ENCODE measurements at regions not wholly inside any gene's neighbourhood (a gene's known extent, or its start where the extent isn't known, plus 50 kb on each side); places are given as distances from the start of the nearest gene placed in this dataset.

GRCh38 chr12:127774828-127775227, 492.1 kb upstream of the TMEM132C start:
- H3K4me1 Mint-ChIP-seq, result no peaks in the 10 kb centered on the region
- H3K9me3 Mint-ChIP-seq, result peaks cover 0 to 16% (median 5%) of the 10 kb centered on the region in 7 donors
- H3K4me1 ChIP-seq (ENCODE audit: control insufficient read depth, insufficient read depth, low read length, poor library complexity, severe bottlenecking), result no peaks in the 10 kb centered on the region
- no peaks in the 10 kb centered on the region for H3K36me3 ChIP-seq (ENCODE audit: control insufficient read depth, insufficient read depth, low read length)
- H3K27ac ChIP-seq (ENCODE audit: insufficient read depth, low read length, poor library complexity, severe bottlenecking), result no peak overlapping the region
- no peak overlapping the region for H3K4me3 Mint-ChIP-seq
- DNase-seq (no peak), ATAC-seq (ENCODE audit: low read depth in 2 of 2) (no peak)
- no peaks in the 10 kb centered on the region for H3K9me3 ChIP-seq (ENCODE audit: control insufficient read depth in 2 of 2, low read length in 2 of 2)
- no peak overlapping the region for H3K27ac Mint-ChIP-seq
- H3K27me3 ChIP-seq (ENCODE audit: control insufficient read depth, insufficient read depth, low read length), result no peaks in the 10 kb centered on the region
- H3K27me3 Mint-ChIP-seq, result no peaks in the 10 kb centered on the region
- H3K36me3 Mint-ChIP-seq, result no peaks in the 10 kb centered on the region
- no peak overlapping the region for H3K4me3 ChIP-seq (ENCODE audit: low read depth, low read length)

DNA sequence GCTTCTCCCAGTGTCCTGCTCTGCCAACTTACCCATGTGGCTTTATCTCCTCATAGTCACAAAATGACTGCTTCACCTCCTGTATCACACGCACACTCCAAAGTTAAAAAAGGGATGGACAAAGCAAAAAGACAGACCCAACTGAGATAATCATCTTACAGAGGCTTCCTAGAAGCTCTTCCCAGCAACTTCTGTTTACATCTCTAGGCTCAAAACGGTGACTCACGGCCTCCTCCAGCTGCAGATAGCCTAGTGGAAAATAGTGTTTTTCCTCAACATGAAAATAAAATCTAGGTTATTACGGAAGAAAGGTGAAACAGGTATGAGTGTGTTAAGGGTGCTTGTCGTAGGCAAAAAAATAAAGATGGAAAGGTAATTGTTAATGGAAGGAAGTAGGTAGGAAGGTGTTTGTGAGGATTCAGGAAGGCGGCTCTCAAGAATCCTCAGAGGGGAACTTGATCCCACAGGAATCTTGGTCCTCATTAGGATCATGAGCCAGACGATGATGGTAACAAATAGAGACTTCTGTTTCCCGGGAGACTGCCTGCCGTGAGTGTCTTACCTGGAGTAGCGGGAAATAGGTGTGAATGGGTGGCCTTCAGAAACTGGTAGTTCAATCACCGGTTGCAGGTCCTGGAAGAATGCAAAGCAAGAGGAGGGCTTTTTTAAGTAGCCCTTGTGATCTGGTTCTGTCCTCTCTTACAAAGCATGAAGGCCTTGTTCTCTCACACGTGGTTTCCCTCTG, 487.5 kb upstream of the TMEM132C start:
- Mint-ChIP-seq H3K9me3 (peaks cover 0 to 11% (median 2%) of the 10 kb centered on the region in 7 donors), H3K4me1 (no peaks in the 10 kb centered on the region), H3K36me3 (no peaks in the 10 kb centered on the region), H3K27ac (no peak overlapping the region), H3K4me3 (no peak overlapping the region), H3K27me3 (no peaks in the 10 kb centered on the region)
- Histone ChIP-seq H3K4me3 (ENCODE audit: low read depth, low read length) (no peak overlapping the region), H3K9me3 (ENCODE audit: control insufficient read depth in 2 of 2, low read length in 2 of 2) (no peaks in the 10 kb centered on the region), H3K36me3 (ENCODE audit: control insufficient read depth, insufficient read depth, low read length) (no peaks in the 10 kb centered on the region), H3K27me3 (ENCODE audit: control insufficient read depth, insufficient read depth, low read length) (no peaks in the 10 kb centered on the region), H3K27ac (ENCODE audit: insufficient read depth, low read length, poor library complexity, severe bottlenecking) (no peak overlapping the region), H3K4me1 (ENCODE audit: control insufficient read depth, insufficient read depth, low read length, poor library complexity, severe bottlenecking) (no peaks in the 10 kb centered on the region)
- ATAC-seq (ENCODE audit: low read depth in 2 of 2) (no peak), DNase-seq (no peak)

GRCh38 chr12:127780881-127781280, 486.1 kb upstream of the TMEM132C start:
- Histone ChIP-seq H3K36me3 (ENCODE audit: control insufficient read depth, insufficient read depth, low read length) (no peaks in the 10 kb centered on the region), H3K9me3 (ENCODE audit: control insufficient read depth in 2 of 2, low read length in 2 of 2) (no peaks in the 10 kb centered on the region), H3K27ac (ENCODE audit: insufficient read depth, low read length, poor library complexity, severe bottlenecking) (no peak overlapping the region), H3K27me3 (ENCODE audit: control insufficient read depth, insufficient read depth, low read length) (no peaks in the 10 kb centered on the region), H3K4me3 (ENCODE audit: low read depth, low read length) (no peak overlapping the region), H3K4me1 (ENCODE audit: control insufficient read depth, insufficient read depth, low read length, poor library complexity, severe bottlenecking) (no peaks in the 10 kb centered on the region)
- peaks cover 0 to 11% (median 4%) of the 10 kb centered on the region in 7 donors for H3K9me3 Mint-ChIP-seq
- no peaks in the 10 kb centered on the region for H3K27me3 Mint-ChIP-seq
- DNase-seq (no peak), ATAC-seq (ENCODE audit: low read depth in 2 of 2) (no peak)
- no peak overlapping the region for H3K4me3 Mint-ChIP-seq
- H3K27ac Mint-ChIP-seq, result no peak overlapping the region
- no peaks in the 10 kb centered on the region for H3K4me1 Mint-ChIP-seq
- no peaks in the 10 kb centered on the region for H3K36me3 Mint-ChIP-seq

DNA sequence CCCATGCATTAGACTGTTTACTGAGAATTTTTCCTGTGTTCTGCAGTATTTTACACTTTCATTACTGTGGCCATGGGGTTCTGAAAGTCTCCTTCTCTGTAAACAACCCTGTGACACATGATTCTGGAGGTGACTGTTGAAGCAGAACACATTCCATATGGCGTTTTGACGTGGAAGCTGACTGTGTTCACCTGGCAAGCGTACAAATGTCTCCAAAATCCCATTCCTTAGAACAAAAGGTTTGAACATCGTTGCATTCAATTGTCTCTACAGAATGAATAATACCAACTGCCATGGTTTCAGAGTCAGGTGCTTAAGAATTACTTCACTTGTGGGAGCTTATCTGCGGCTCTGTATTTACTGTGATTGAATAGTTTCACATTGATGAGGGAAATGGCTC, 485.6 kb upstream of the TMEM132C start:
- DNase-seq (no peak), ATAC-seq (ENCODE audit: low read depth in 2 of 2) (no peak)
- H3K27ac ChIP-seq (ENCODE audit: insufficient read depth, low read length, poor library complexity, severe bottlenecking), result no peak overlapping the region
- no peaks in the 10 kb centered on the region for H3K9me3 ChIP-seq (ENCODE audit: control insufficient read depth in 2 of 2, low read length in 2 of 2)
- H3K27me3 Mint-ChIP-seq, result no peaks in the 10 kb centered on the region
- H3K4me1 ChIP-seq (ENCODE audit: control insufficient read depth, insufficient read depth, low read length, poor library complexity, severe bottlenecking), result no peaks in the 10 kb centered on the region
- H3K27me3 ChIP-seq (ENCODE audit: control insufficient read depth, insufficient read depth, low read length), result no peaks in the 10 kb centered on the region
- no peak overlapping the region for H3K4me3 Mint-ChIP-seq
- no peak overlapping the region for H3K27ac Mint-ChIP-seq
- H3K36me3 Mint-ChIP-seq, result no peaks in the 10 kb centered on the region
- H3K4me3 ChIP-seq (ENCODE audit: low read depth, low read length), result no peak overlapping the region
- no peaks in the 10 kb centered on the region for H3K4me1 Mint-ChIP-seq
- H3K9me3 Mint-ChIP-seq, result peaks cover 0 to 9% (median 4%) of the 10 kb centered on the region in 7 donors
- H3K36me3 ChIP-seq (ENCODE audit: control insufficient read depth, insufficient read depth, low read length), result no peaks in the 10 kb centered on the region

DNA sequence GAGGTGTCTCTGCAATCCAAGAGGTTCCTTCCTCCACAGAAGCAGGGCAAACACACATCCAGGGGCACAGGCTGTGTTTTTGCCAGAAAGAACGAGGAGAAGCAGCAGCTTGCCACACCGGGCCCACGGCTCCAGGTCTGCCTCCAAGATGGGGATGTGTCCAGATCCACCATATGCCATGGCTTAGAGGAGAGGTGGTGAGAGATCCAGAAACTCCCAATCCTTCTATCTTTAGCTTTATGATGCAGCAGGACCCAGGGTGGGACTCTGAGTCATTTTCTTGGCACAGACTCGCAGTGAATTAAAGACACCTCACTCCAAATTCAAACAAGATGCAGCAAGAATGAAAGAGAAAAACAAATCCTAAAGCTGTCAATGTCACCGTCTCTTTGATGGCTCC, 481.4 kb upstream of the TMEM132C start:
- Mint-ChIP-seq H3K4me1 (no peaks in the 10 kb centered on the region), H3K9me3 (peaks cover 0 to 14% (median 0%) of the 10 kb centered on the region in 7 donors), H3K4me3 (no peak overlapping the region), H3K27ac (no peak overlapping the region), H3K27me3 (no peaks in the 10 kb centered on the region), H3K36me3 (no peaks in the 10 kb centered on the region)
- no peak for DNase-seq
- no peaks in the 10 kb centered on the region for H3K36me3 ChIP-seq (ENCODE audit: control insufficient read depth, insufficient read depth, low read length)
- no peak for ATAC-seq (ENCODE audit: low read depth in 2 of 2)
- H3K4me1 ChIP-seq (ENCODE audit: control insufficient read depth, insufficient read depth, low read length, poor library complexity, severe bottlenecking), result no peaks in the 10 kb centered on the region
- no peaks in the 10 kb centered on the region for H3K27me3 ChIP-seq (ENCODE audit: control insufficient read depth, insufficient read depth, low read length)
- H3K4me3 ChIP-seq (ENCODE audit: low read depth, low read length), result no peak overlapping the region
- no peak overlapping the region for H3K27ac ChIP-seq (ENCODE audit: insufficient read depth, low read length, poor library complexity, severe bottlenecking)
- H3K9me3 ChIP-seq (ENCODE audit: control insufficient read depth in 2 of 2, low read length in 2 of 2), result peaks cover 0 to 2% of the 10 kb centered on the region in 2 experiments

DNA sequence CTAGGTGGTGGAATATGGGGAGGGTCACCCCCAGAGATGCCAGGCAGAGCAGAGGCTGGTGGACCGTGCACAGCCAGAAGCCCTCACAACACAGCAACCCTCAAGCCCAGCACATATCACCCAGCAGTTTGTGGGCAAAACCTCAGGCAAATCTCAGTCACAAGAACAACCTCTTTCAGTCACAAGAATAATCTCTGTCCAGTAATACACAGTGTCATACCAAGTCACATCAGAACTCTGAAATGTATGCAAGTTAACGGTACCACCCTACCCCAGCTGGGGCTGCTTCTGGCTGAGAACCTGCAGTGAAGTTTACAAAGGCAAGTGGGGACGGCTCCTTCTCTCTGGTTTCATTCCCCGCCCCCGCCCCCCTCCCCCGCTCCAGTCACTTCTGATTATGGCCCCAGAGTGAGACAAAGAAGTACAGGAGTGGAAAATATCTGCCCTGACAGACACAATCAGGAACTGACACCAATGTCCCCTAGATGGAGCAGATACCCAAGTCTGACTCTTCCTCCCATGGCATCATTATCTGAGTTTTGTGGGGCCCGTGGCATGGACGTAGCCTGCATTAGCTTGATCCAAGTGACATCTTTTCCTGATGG, 480.9 kb upstream of the TMEM132C start:
- H3K36me3 ChIP-seq (ENCODE audit: control insufficient read depth, insufficient read depth, low read length), result no peaks in the 10 kb centered on the region
- DNase-seq (no peak), ATAC-seq (ENCODE audit: low read depth in 2 of 2) (no peak)
- Mint-ChIP-seq H3K27ac (no peak overlapping the region), H3K27me3 (no peaks in the 10 kb centered on the region), H3K36me3 (no peaks in the 10 kb centered on the region), H3K9me3 (peaks cover 0 to 12% (median 0%) of the 10 kb centered on the region in 7 donors), H3K4me1 (no peaks in the 10 kb centered on the region), H3K4me3 (no peak overlapping the region)
- H3K27me3 ChIP-seq (ENCODE audit: control insufficient read depth, insufficient read depth, low read length), result no peaks in the 10 kb centered on the region
- H3K27ac ChIP-seq (ENCODE audit: insufficient read depth, low read length, poor library complexity, severe bottlenecking), result no peak overlapping the region
- H3K4me1 ChIP-seq (ENCODE audit: control insufficient read depth, insufficient read depth, low read length, poor library complexity, severe bottlenecking), result no peaks in the 10 kb centered on the region
- H3K9me3 ChIP-seq (ENCODE audit: control insufficient read depth in 2 of 2, low read length in 2 of 2), result peaks cover 0 to 2% of the 10 kb centered on the region in 2 experiments
- H3K4me3 ChIP-seq (ENCODE audit: low read depth, low read length), result no peak overlapping the region

DNA sequence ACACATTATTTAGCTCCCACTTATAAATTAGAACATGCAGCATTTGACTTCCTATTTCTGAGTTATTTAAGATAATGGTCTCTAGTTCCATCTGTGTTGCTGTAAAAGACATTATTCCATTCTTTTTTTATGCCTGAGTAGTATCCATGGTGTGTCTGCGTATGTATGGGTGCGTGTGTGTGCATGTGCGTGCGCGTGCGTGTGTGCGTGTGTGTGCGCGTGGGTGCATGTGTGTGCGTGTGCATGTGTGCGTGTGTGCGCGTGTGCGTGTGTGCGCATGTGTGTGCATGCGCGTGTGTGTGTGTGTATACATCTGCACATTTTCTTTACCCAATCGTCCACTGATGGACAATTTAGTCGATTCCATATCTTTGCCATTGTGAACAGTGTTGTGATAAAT, 479.4 kb upstream of the TMEM132C start:
- Histone ChIP-seq H3K27me3 (ENCODE audit: control insufficient read depth, insufficient read depth, low read length) (no peaks in the 10 kb centered on the region), H3K4me1 (ENCODE audit: control insufficient read depth, insufficient read depth, low read length, poor library complexity, severe bottlenecking) (no peaks in the 10 kb centered on the region), H3K9me3 (ENCODE audit: control insufficient read depth in 2 of 2, low read length in 2 of 2) (peaks cover 0 to 2% of the 10 kb centered on the region in 2 experiments), H3K27ac (ENCODE audit: insufficient read depth, low read length, poor library complexity, severe bottlenecking) (no peak overlapping the region), H3K36me3 (ENCODE audit: control insufficient read depth, insufficient read depth, low read length) (no peaks in the 10 kb centered on the region), H3K4me3 (ENCODE audit: low read depth, low read length) (no peak overlapping the region)
- H3K4me1 Mint-ChIP-seq, result no peaks in the 10 kb centered on the region
- no peaks in the 10 kb centered on the region for H3K27me3 Mint-ChIP-seq
- no peak overlapping the region for H3K4me3 Mint-ChIP-seq
- peaks cover 0 to 10% (median 0%) of the 10 kb centered on the region in 7 donors for H3K9me3 Mint-ChIP-seq
- no peak for ATAC-seq (ENCODE audit: low read depth in 2 of 2)
- no peaks in the 10 kb centered on the region for H3K36me3 Mint-ChIP-seq
- H3K27ac Mint-ChIP-seq, result peak overlapping the region in 1 of 3 donors; percentile 38
- DNase-seq, result no peak

GRCh38 chr12:127790376-127790775, 476.6 kb upstream of the TMEM132C start:
- H3K27ac ChIP-seq (ENCODE audit: insufficient read depth, low read length, poor library complexity, severe bottlenecking), result no peak overlapping the region
- Mint-ChIP-seq H3K36me3 (no peaks in the 10 kb centered on the region), H3K27ac (no peak overlapping the region), H3K9me3 (peaks cover 0 to 14% (median 3%) of the 10 kb centered on the region in 7 donors), H3K27me3 (no peaks in the 10 kb centered on the region), H3K4me3 (no peak overlapping the region), H3K4me1 (no peaks in the 10 kb centered on the region)
- DNase-seq (no peak), ATAC-seq (ENCODE audit: low read depth in 2 of 2) (no peak)
- H3K4me3 ChIP-seq (ENCODE audit: low read depth, low read length), result no peak overlapping the region
- peaks cover 0 to 2% of the 10 kb centered on the region in 2 experiments for H3K9me3 ChIP-seq (ENCODE audit: control insufficient read depth in 2 of 2, low read length in 2 of 2)
- no peaks in the 10 kb centered on the region for H3K4me1 ChIP-seq (ENCODE audit: control insufficient read depth, insufficient read depth, low read length, poor library complexity, severe bottlenecking)
- H3K36me3 ChIP-seq (ENCODE audit: control insufficient read depth, insufficient read depth, low read length), result no peaks in the 10 kb centered on the region
- H3K27me3 ChIP-seq (ENCODE audit: control insufficient read depth, insufficient read depth, low read length), result no peaks in the 10 kb centered on the region
